Panc1 (cell line): ENCODE measurements at regions not wholly inside any gene's neighbourhood (a gene's known extent, or its start where the extent isn't known, plus 50 kb on each side); places are given as distances from the start of the nearest gene placed in this dataset.

Source experiments
- ATAC-seq: fragments of 200-7000 bp; cut with Tn5 transposase; 2 replicates; pipeline ENCODE4 v1.9.1; 2020; ENCODE audit warnings: mild to moderate bottlenecking, moderate library complexity
- BruUV-seq: library from RNA; stranded (reverse); fragments of 400-500 nt; replicated peaks from 2 replicates; lab custom pipeline; 2021; lab: Mats Ljungman, UMichigan
- CTCF ChIA-PET: fragments of 300-600 bp; sonication (Branson Sonifier 250); formaldehyde crosslinking; loops from one replicate; lab custom pipeline; 2022; ENCODE audit warnings: antibody characterized with exemption; lab: Charles Lee
- POLR2A ChIA-PET: fragments of 300-600 bp; sonication (Branson Sonifier 250); formaldehyde crosslinking; loops from one replicate; lab custom pipeline; 2022; ENCODE audit warnings: antibody characterized with exemption; lab: Charles Lee
- DNase-seq: peaks from one replicate; pipeline ENCODE4 v3.0.0-alpha.2; 2010; ENCODE audit warnings: low read depth, low spot score
- H3K27ac ChIP-seq: 2 replicates; pipeline ENCODE4 v1.5.1; 2011; ENCODE audit warnings: mild to moderate bottlenecking, low read length, inconsistent platforms
- H3K27me3 ChIP-seq: fragments of 200-500 bp; sonication (Bioruptor generic); 2 replicates; pipeline ENCODE4 v1.6.0; 2014; ENCODE audit warnings: low read length, inconsistent platforms; ENCODE audit not compliant: control insufficient read depth, insufficient read depth
- H3K36me3 ChIP-seq: fragments of 200-500 bp; sonication (Bioruptor generic); 2 replicates; pipeline ENCODE4 v1.5.1; 2014; ENCODE audit warnings: inconsistent platforms, mild to moderate bottlenecking, low read length, moderate library complexity; ENCODE audit not compliant: control insufficient read depth, insufficient read depth
- H3K4me1 ChIP-seq: 2 replicates; pipeline ENCODE4 v1.5.1; 2011; ENCODE audit warnings: inconsistent platforms, mild to moderate bottlenecking, low read length, moderate library complexity; ENCODE audit not compliant: control insufficient read depth, insufficient read depth
- H3K4me3 ChIP-seq, 2 experiments: 2 replicates each; pipeline ENCODE4 v1.5.1; 2011 to 2012; ENCODE audit warnings: low read depth in 2 of 2, low read length in 2 of 2, mild to moderate bottlenecking in 2 of 2, inconsistent platforms in 1 of 2, moderate library complexity in 1 of 2
- H3K9me3 ChIP-seq: fragments of 200-500 bp; sonication (Bioruptor generic); 2 replicates; pipeline ENCODE4 v1.5.1; 2014; ENCODE audit warnings: low read depth, mild to moderate bottlenecking, inconsistent platforms, low read length, moderate library complexity; ENCODE audit not compliant: control insufficient read depth, insufficient read depth
- CTCF ChIP-seq: fragments of 450-650 bp; IDR thresholded peaks from 2 replicates; pipeline ENCODE4 v1.5.1; 2017; ENCODE audit warnings: mild to moderate bottlenecking
- POLR2AphosphoS5 ChIP-seq: IDR thresholded peaks from 2 replicates; pipeline ENCODE4 v1.6.1; 2012; ENCODE audit warnings: mild to moderate bottlenecking, low read depth, low read length, moderate library complexity
- REST ChIP-seq, 2 experiments: IDR thresholded peaks; 2 replicates each; pipeline ENCODE4 v1.6.1; 2011 to 2012; ENCODE audit warnings: low read depth in 2 of 2, control low read depth in 1 of 2, low read length in 1 of 2, mild to moderate bottlenecking in 1 of 2, moderate library complexity in 1 of 2; ENCODE audit not compliant: insufficient read depth in 1 of 2
- SIN3A ChIP-seq: IDR thresholded peaks from 2 replicates; pipeline ENCODE4 v1.6.1; 2012; ENCODE audit warnings: low read depth, mild to moderate bottlenecking, low read length, moderate library complexity, borderline replicate concordance; ENCODE audit not compliant: insufficient read depth
- TCF7L2 ChIP-seq: IDR thresholded peaks from 2 replicates; pipeline ENCODE4 v1.6.1; 2011; ENCODE audit warnings: mild to moderate bottlenecking, low read depth, low read length, inconsistent platforms
- in situ Hi-C: cut with HindIII; loops from 2 replicates; pipeline ENCODE4 v1.10.0; 2016; ENCODE audit warnings: low sequenced_read_pairs, low pct_unique_long_range_greater_than_20kb
- intact Hi-C: fragments of 100-400 bp; cut with micrococcal nuclease; formaldehyde crosslinking; loops from one replicate; pipeline ENCODE4 v1.10.0; 2022; ENCODE audit not compliant: unreplicated experiment

GRCh38 chr3:59607656-59608055 is 557.8 kb upstream of the CFAP20DC start:
- intact Hi-C loops, result no loop called here
- CTCF ChIA-PET, result no interaction called here
- Histone ChIP-seq H3K27ac (no peak overlapping the region), H3K4me3 (no peak overlapping the region), H3K36me3 (no peaks in the 10 kb centered on the region), H3K27me3 (no peaks in the 10 kb centered on the region), H3K9me3 (no peaks in the 10 kb centered on the region), H3K4me1 (no peaks in the 10 kb centered on the region)
- DNase-seq (no peak), ATAC-seq (no peak)
- TF ChIP-seq REST (IDR thresholded peaks at IDR 0.05; ENCODE audit: insufficient read depth in 1 of 2, low read depth in 2 of 2, low read length in 1 of 2), result no peak
- BruUV-seq, result no TSS peak
- POLR2A ChIA-PET, result no interaction called here
- in situ Hi-C loops, result no loop called here

- no TSS peak for BruUV-seq
- H3K4me1 ChIP-seq, result no peaks in the 10 kb centered on the region
- ATAC-seq (no peak), DNase-seq (no peak)
- ChIA-PET POLR2A (no interaction called here), CTCF (no interaction called here)
- intact Hi-C loops (no loop called here), in situ Hi-C loops (no loop called here)
- no peaks in the 10 kb centered on the region for H3K9me3 ChIP-seq
- H3K27ac ChIP-seq, result no peak overlapping the region
- H3K36me3 ChIP-seq, result no peaks in the 10 kb centered on the region
- TF ChIP-seq POLR2AphosphoS5, result no peak
- TF ChIP-seq TCF7L2, result no peak
- TF ChIP-seq CTCF, result no peak
- no peak for TF ChIP-seq SIN3A
- TF ChIP-seq REST (IDR thresholded peaks at IDR 0.05; ENCODE audit: insufficient read depth in 1 of 2, low read depth in 2 of 2, low read length in 1 of 2), result no peak
- no peaks in the 10 kb centered on the region for H3K27me3 ChIP-seq
- H3K4me3 ChIP-seq, result no peak overlapping the region
Observed at GRCh38 chr3:59606638-59607266, 556.9 kb upstream of the CFAP20DC start.
